ENCODE measurements at regions not wholly inside any gene's neighbourhood (a gene's known extent, or its start where the extent isn't known, plus 50 kb on each side); places are given as distances from the start of the nearest gene placed in this dataset.
"Not testable (repeated sequence)": the region's sequence is repeated elsewhere in the genome, so short reads cannot be mapped to it uniquely, and the experiment has no call there.

DNA sequence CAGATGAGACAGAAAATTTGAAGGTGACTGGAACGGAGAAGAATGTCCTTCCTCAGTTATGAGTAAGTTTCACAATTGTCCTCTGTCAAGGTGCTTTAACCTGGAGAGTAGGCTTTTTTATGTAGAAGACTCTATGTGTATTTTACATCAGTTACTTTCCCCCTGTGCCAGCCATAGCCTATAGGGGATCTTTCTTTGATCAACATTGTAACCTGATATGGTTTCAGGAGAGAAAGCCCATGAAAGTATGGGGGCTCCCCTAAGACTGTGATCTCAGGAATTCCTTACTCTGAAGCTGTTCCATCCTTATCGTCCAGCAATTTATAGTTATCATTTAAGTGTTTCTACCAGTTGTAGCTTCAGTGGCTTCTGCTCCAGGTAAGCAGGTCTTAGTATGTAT lies 1076.3 kb upstream of the EPHA6 start:
- Mint-ChIP-seq H3K27me3 (ENCODE audit: low read depth in 3 of 3) (peaks cover 0 to 2% (median 0%) of the 10 kb centered on the region in 3 donors), H3K27ac (no peak overlapping the region), H3K4me1 (no peaks in the 10 kb centered on the region), H3K9me3 (peaks cover 0 to 5% (median 4%) of the 10 kb centered on the region in 7 donors), H3K36me3 (no peaks in the 10 kb centered on the region), H3K4me3 (no peak overlapping the region)
- no peak overlapping the region for H3K27ac ChIP-seq (ENCODE audit: low read depth in 1 of 2, low read length in 2 of 2)
- H3K4me1 ChIP-seq (ENCODE audit: control insufficient read depth in 1 of 2, insufficient read depth in 2 of 2, low read length in 2 of 2): no peaks in the 10 kb centered on the region
- H3K4me2 ChIP-seq (replicated peaks; ENCODE audit: extremely low read depth, low read length, poor library complexity, severe bottlenecking): no peak overlapping the region
- no peak overlapping the region for H3K9ac ChIP-seq (ENCODE audit: insufficient read depth, low read length, poor library complexity, severe bottlenecking)
- intact Hi-C loops (cut with micrococcal nuclease): no loop called here
- no peak overlapping the region for H2AFZ ChIP-seq (ENCODE audit: insufficient read depth, low read depth, low read length, poor library complexity, severe bottlenecking)
- no peaks in the 10 kb centered on the region for H3K36me3 ChIP-seq (replicated peaks in 1 of 2; ENCODE audit: control insufficient read depth in 1 of 2, insufficient read depth in 2 of 2, low read length in 2 of 2)
- WGBS (ENCODE audit: insufficient coverage): no CpG with 5 or more reads among the region's 2 CpGs
- DNase-seq: no peak
- H4K20me1 ChIP-seq (ENCODE audit: insufficient read depth, low read length): no peaks in the 10 kb centered on the region
- H3K79me2 ChIP-seq (ENCODE audit: insufficient read depth, low read length): no peaks in the 10 kb centered on the region
- H3K4me3 ChIP-seq (replicated peaks in 1 of 3; ENCODE audit: low read depth in 2 of 3, low read length in 3 of 3): no peak overlapping the region
- H3K27me3 ChIP-seq (ENCODE audit: control insufficient read depth in 2 of 2, insufficient read depth in 2 of 2, low read length in 2 of 2): no peaks in the 10 kb centered on the region
- TF ChIP-seq, protein P1, sequence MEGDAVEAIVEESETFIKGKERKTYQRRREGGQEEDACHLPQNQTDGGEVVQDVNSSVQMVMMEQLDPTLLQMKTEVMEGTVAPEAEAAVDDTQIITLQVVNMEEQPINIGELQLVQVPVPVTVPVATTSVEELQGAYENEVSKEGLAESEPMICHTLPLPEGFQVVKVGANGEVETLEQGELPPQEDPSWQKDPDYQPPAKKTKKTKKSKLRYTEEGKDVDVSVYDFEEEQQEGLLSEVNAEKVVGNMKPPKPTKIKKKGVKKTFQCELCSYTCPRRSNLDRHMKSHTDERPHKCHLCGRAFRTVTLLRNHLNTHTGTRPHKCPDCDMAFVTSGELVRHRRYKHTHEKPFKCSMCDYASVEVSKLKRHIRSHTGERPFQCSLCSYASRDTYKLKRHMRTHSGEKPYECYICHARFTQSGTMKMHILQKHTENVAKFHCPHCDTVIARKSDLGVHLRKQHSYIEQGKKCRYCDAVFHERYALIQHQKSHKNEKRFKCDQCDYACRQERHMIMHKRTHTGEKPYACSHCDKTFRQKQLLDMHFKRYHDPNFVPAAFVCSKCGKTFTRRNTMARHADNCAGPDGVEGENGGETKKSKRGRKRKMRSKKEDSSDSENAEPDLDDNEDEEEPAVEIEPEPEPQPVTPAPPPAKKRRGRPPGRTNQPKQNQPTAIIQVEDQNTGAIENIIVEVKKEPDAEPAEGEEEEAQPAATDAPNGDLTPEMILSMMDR (IDR thresholded peaks at IDR 0.05): no peak
- peaks cover 0 to 6% of the 10 kb centered on the region in 2 donors for H3K9me3 ChIP-seq (replicated peaks in 1 of 2; ENCODE audit: control insufficient read depth in 1 of 2, insufficient read depth in 1 of 2, low read length in 2 of 2)

DNA sequence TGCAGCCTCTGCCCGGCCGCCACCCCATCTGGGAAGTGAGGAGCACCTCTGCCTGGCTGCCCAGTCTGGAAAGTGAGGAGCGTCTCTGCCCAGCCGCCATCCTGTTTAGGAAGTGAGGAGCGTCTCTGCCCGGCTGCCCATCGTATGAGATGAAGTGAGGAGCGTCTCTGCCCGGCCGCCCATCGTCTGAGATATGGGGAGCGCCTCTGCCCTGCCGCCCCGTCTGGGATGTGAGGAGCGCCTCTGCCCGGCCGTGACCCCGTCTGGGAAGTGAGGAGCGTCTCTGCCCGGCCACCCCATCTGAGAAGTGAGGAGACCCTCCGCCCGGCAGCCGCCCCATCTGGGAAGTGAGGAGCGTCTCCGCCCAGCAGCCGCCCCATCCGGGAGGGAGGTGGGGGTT lies 1069.5 kb upstream of the EPHA6 start:
- H3K27ac ChIP-seq (ENCODE audit: low read depth in 1 of 2, low read length in 2 of 2); H3K9me3 ChIP-seq (replicated peaks in 1 of 2; ENCODE audit: control insufficient read depth in 1 of 2, insufficient read depth in 1 of 2, low read length in 2 of 2); H3K4me1 ChIP-seq (ENCODE audit: control insufficient read depth in 1 of 2, insufficient read depth in 2 of 2, low read length in 2 of 2); H3K4me3 Mint-ChIP-seq; DNase-seq; H3K36me3 ChIP-seq (replicated peaks in 1 of 2; ENCODE audit: control insufficient read depth in 1 of 2, insufficient read depth in 2 of 2, low read length in 2 of 2); H3K79me2 ChIP-seq (ENCODE audit: insufficient read depth, low read length); H3K4me3 ChIP-seq (replicated peaks in 1 of 3; ENCODE audit: low read depth in 2 of 3, low read length in 3 of 3); H3K9me3 Mint-ChIP-seq; H4K20me1 ChIP-seq (ENCODE audit: insufficient read depth, low read length); H3K36me3 Mint-ChIP-seq; H3K4me2 ChIP-seq (replicated peaks; ENCODE audit: extremely low read depth, low read length, poor library complexity, severe bottlenecking); H2AFZ ChIP-seq (ENCODE audit: insufficient read depth, low read depth, low read length, poor library complexity, severe bottlenecking); H3K4me1 Mint-ChIP-seq; H3K27me3 ChIP-seq (ENCODE audit: control insufficient read depth in 2 of 2, insufficient read depth in 2 of 2, low read length in 2 of 2); H3K27me3 Mint-ChIP-seq (ENCODE audit: low read depth in 3 of 3); H3K9ac ChIP-seq (ENCODE audit: insufficient read depth, low read length, poor library complexity, severe bottlenecking); H3K27ac Mint-ChIP-seq; intact Hi-C loops (cut with micrococcal nuclease): not testable (repeated sequence)
- 100% methylated on average over 8 of the region's 27 CpGs for WGBS (ENCODE audit: insufficient coverage)

Measured in CD14-positive monocyte (primary cell).